GM23248 (cell line): ENCODE measurements at regions not wholly inside any gene's neighbourhood (a gene's known extent, or its start where the extent isn't known, plus 50 kb on each side); places are given as distances from the start of the nearest gene placed in this dataset.
"Not testable (repeated sequence)": the region's sequence is repeated elsewhere in the genome, so short reads cannot be mapped to it uniquely, and the experiment has no call there.

Experiments used
- EZH2 ChIP-seq: fragments of 200-600 bp; sonication (generic); IDR thresholded peaks from 2 replicates; pipeline ENCODE4 v1.6.1; 2018; ENCODE audit warnings: antibody characterized with exemption, mild to moderate bottlenecking; ENCODE audit not compliant: insufficient read depth, poor library complexity, severe bottlenecking
- EZH2phosphoT487 ChIP-seq: fragments of 200-600 bp; sonication (generic); IDR thresholded peaks from 2 replicates; pipeline ENCODE4 v1.6.1; 2018; ENCODE audit warnings: antibody characterized with exemption, moderate library complexity, mild to moderate bottlenecking, low read depth; ENCODE audit not compliant: insufficient read depth

DNA sequence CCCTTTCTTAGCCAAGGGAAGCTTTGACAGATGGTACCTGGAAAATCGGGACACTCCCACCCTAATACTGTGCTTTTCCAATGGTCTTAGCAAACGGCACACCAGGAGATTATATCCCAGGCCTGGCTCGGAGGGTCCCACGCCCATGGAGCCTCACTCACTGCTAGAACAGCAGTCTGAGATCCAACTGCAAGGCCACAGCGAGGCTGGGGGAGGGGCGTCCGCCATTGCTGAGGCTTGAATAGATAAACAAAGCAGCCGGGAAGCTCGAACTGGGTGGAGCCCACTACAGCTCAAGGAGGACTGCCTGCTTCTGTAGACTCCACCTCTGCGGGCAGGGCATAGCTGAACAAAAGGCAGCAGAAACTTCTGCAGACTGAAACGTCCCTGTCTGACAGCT lies 225.6 kb upstream of the EDNRA start:
- not testable (repeated sequence) for TF ChIP-seq EZH2, EZH2phosphoT487
